Peyer's patch (tissue), 4 donors: ENCODE measurements at regions not wholly inside any gene's neighbourhood (a gene's known extent, or its start where the extent isn't known, plus 50 kb on each side); places are given as distances from the start of the nearest gene placed in this dataset.

Experiments
- DNase-seq, 3 donors: peaks; one replicate each; pipeline ENCODE4 v3.0.0-alpha.2; 2017 to 2019
- H3K27ac ChIP-seq, 4 donors: fragments of 200-600 bp; sonication (generic); one replicate each; pipeline ENCODE4 v1.5.1; 2016 to 2019
- H3K27me3 ChIP-seq, 2 donors: fragments of 200-600 bp; sonication (generic); one replicate each; pipeline ENCODE4 v1.5.1; 2019
- H3K36me3 ChIP-seq, 3 donors: fragments of 200-600 bp; sonication (generic); one replicate each; pipeline ENCODE4 v1.5.1; 2016 to 2019
- H3K4me1 ChIP-seq, 4 donors: fragments of 200-600 bp; sonication (generic); one replicate each; pipeline ENCODE4 v1.5.1; 2016 to 2019
- H3K4me3 ChIP-seq, 4 donors: fragments of 200-600 bp; sonication (generic); 1 replicate in 3 of 4; 2 replicates in 1 of 4; pipeline ENCODE4 v1.5.1; 2016 to 2019; ENCODE audit warnings: mild to moderate bottlenecking in 1 of 4
- H3K9me3 ChIP-seq, 4 donors: fragments of 200-600 bp; sonication (generic); one replicate each; pipeline ENCODE4 v1.5.1; 2016 to 2019; ENCODE audit warnings: mild to moderate bottlenecking in 1 of 4
- POLR2A ChIP-seq, 2 donors: fragments of 450-650 bp; IDR thresholded peaks; one replicate each; pipeline ENCODE4 v1.5.1; 2017; ENCODE audit warnings: antibody characterized with exemption in 2 of 2, mild to moderate bottlenecking in 2 of 2, moderate library complexity in 2 of 2
- small RNA-seq, 2 donors: library from RNA; depleted of rRNA; stranded (forward); fragments of <200 nt; gene quantifications; one replicate each; pipeline ENCODE3, GENCODE V24; 2016
- TF ChIP-seq, protein P1 (sequence below), 6 experiments: fragments of 450-650 bp in 4 of 6; fragments of 200-600 bp in 2 of 6; sonication (generic) in 1 of 6; IDR thresholded peaks; one replicate each; pipeline ENCODE4 v1.5.1; 2017 to 2019; ENCODE audit warnings: antibody characterized with exemption in 6 of 6, mild to moderate bottlenecking in 3 of 6, moderate library complexity in 1 of 6

DNA sequence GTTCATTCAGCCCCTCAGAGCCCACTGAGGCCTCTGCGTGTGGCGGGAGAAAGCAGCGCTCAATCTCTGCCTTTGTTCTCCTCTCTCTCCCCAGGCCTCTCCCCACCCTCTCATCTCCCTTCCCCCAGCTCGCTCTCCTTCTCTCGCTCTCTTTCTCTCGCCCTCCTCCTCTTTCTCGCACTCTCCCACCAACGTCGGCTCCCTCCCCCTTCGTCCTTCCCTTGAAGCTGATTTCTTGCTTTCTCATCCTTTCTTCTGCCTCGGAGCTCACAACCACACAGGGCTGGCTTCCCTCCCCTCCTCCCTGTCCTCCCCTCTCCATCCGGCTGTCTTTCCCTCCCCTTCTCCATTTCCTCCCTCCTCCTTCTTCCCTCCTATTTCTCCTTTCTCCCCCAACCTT lies 96.4 kb downstream of the LRRC74A start:
- no peak overlapping the region for H3K27ac ChIP-seq
- H3K4me1 ChIP-seq: peaks cover 0 to 39% (median 8%) of the 10 kb centered on the region in 4 donors
- H3K4me3 ChIP-seq: no peak overlapping the region
- H3K36me3 ChIP-seq: no peaks in the 10 kb centered on the region
- DNase-seq: no peak
- no peak for TF ChIP-seq POLR2A (IDR thresholded peaks at IDR 0.05)
- TF ChIP-seq, protein P1, sequence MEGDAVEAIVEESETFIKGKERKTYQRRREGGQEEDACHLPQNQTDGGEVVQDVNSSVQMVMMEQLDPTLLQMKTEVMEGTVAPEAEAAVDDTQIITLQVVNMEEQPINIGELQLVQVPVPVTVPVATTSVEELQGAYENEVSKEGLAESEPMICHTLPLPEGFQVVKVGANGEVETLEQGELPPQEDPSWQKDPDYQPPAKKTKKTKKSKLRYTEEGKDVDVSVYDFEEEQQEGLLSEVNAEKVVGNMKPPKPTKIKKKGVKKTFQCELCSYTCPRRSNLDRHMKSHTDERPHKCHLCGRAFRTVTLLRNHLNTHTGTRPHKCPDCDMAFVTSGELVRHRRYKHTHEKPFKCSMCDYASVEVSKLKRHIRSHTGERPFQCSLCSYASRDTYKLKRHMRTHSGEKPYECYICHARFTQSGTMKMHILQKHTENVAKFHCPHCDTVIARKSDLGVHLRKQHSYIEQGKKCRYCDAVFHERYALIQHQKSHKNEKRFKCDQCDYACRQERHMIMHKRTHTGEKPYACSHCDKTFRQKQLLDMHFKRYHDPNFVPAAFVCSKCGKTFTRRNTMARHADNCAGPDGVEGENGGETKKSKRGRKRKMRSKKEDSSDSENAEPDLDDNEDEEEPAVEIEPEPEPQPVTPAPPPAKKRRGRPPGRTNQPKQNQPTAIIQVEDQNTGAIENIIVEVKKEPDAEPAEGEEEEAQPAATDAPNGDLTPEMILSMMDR (IDR thresholded peaks at IDR 0.05): no peak
- no peaks in the 10 kb centered on the region for H3K27me3 ChIP-seq
- no peaks in the 10 kb centered on the region for H3K9me3 ChIP-seq

DNA sequence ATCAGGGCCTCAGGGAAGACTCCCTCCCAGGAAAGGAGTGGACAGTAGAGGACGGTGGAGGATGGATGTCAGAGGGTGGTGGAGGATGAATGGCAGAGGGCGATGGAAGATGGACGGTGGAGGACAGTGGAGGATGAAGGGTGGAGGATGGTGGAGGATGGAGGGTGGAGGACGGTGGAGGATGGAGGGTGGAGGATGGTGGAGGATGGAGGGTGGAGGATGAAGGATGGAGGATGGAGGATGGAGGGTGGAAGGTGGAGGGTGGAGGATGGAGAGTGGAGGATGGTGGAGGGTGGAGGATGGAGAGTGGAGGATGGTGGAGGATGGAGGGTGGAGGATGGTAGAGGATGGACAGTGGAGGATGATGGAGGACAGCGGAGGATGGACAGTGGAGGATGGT lies 95.9 kb downstream of the LRRC74A start:
- Histone ChIP-seq H3K9me3 (no peaks in the 10 kb centered on the region), H3K36me3 (no peaks in the 10 kb centered on the region), H3K4me3 (no peak overlapping the region), H3K4me1 (peaks cover 0 to 42% (median 8%) of the 10 kb centered on the region in 4 donors), H3K27ac (no peak overlapping the region), H3K27me3 (no peaks in the 10 kb centered on the region)
- no peak for DNase-seq
- no peak for TF ChIP-seq POLR2A (IDR thresholded peaks at IDR 0.05)
- TF ChIP-seq, protein P1 (IDR thresholded peaks at IDR 0.05): no peak

DNA sequence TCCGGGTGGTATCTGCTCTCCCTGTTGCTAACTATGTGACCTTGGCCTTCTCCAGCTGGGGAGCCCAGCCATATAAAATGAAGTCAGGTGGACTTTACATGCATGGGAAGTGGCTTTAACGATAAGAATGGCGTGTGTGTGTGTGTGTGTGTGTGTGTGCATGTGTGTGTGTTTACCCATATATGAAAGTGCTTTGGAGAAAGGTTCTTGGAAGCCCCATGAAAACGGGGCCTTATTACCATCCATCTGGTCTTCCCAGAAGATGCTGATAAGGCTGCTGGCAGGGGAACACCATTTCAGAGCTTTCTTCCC lies 94.8 kb downstream of the LRRC74A start:
- no peak for DNase-seq
- no peaks in the 10 kb centered on the region for H3K27me3 ChIP-seq
- peak overlapping the region in 1 of 4 donors; percentile 86 for H3K27ac ChIP-seq
- TF ChIP-seq, protein P1 (IDR thresholded peaks at IDR 0.05): no peak
- H3K9me3 ChIP-seq: no peaks in the 10 kb centered on the region
- H3K36me3 ChIP-seq: no peaks in the 10 kb centered on the region
- H3K4me3 ChIP-seq: no peak overlapping the region
- peaks cover 0 to 43% (median 8%) of the 10 kb centered on the region in 4 donors for H3K4me1 ChIP-seq

DNA sequence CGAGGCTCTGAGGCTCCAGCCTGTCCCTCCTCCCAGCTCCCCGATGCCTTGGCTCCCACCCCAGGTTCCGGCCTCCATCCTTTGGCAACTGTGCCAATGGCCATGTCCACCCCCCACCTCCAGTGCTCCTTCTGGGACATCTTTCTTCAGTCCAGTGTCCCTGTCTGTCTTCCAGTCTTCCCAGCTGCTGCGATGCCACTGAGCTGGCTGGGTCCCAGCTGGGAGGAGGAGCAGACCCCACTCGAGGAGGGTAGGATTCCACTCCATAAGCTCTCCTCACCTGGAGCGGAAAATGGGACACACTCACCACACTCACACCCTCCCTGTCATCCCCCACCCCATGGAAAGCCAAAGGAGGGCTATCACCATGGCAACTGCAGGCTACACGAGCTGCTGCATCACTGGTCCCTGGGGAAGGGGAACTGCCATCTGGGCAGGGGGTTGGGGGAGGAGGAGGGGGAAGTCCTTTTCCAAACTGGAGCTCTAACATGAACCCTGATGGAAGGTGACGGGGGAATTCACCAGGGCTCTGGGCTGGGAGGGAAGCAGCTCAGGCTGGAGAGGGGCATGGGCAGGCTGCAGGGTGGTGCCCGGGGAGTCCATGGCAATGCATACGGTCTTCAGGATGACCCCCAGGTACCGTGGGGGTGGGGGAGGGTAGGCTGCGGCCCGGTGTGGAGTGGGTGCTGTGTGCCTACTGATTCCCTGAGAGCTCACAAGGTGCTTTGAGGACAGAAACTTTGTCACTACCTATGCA lies 94.3 kb downstream of the LRRC74A start:
- Histone ChIP-seq H3K36me3 (no peaks in the 10 kb centered on the region), H3K27ac (peak overlapping the region; percentile 71 to 89 (median 80)), H3K9me3 (no peaks in the 10 kb centered on the region), H3K4me3 (no peak overlapping the region), H3K27me3 (no peaks in the 10 kb centered on the region), H3K4me1 (peaks cover 0 to 43% (median 8%) of the 10 kb centered on the region in 4 donors)
- DNase-seq: no peak
- no peak for TF ChIP-seq POLR2A (IDR thresholded peaks at IDR 0.05)
- TF ChIP-seq, protein P1 (IDR thresholded peaks at IDR 0.05): no peak

DNA sequence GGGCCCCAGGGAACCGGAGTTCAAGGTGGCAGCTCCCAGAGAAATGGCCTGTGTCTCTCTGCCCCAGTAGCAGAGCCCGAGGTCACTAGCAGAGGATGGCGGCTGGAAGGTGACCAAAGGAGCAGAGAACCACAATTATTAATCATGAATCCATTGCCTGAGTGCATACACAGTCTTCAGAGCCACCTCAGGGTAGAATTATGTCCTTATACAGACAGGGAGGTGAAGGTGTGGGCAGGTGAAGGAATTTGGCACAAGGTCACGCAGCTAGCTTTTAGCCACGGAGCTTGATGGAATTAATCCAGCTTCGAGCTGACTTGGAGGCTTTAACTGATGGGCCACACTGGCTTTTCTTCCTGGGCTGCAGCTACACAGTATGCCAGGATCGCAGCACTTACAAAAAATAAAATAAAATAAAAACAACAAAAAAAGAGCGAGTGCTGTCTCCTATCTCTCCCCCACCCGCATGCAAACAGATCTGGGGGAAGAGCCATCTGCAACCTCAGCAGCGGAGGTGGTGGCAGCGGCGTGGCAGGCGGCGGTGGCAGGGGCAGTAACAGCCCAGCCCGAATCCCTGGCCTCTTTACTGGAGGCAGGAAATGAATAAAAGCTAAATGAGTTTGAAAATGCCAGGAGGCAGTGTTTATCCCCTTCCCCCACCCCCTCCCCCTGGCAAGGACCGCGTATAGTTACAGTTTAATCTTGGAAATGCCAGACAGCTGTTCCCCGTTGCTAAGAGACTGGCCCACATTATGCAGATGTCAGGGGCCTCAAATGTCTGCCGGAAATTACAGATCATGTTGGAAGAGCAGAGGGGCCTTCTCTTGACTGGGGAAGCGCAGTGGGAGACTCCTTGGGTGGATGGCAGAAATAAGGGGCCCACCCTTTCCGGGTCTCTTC lies 93.5 kb downstream of the LRRC74A start:
- H3K4me1 ChIP-seq: peaks cover 0 to 43% (median 8%) of the 10 kb centered on the region in 4 donors
- no peak overlapping the region for H3K4me3 ChIP-seq
- H3K27me3 ChIP-seq: no peaks in the 10 kb centered on the region
- H3K36me3 ChIP-seq: no peaks in the 10 kb centered on the region
- no peak for TF ChIP-seq POLR2A (IDR thresholded peaks at IDR 0.05)
- TF ChIP-seq, protein P1 (IDR thresholded peaks at IDR 0.05): no peak
- H3K9me3 ChIP-seq: no peaks in the 10 kb centered on the region
- H3K27ac ChIP-seq: peak overlapping the region; percentile 71 to 89 (median 80)
- no peak for DNase-seq

Small RNAs in the stretch of these regions (small RNA-seq; reads per million reads assigned to genes)
- 0 reads per million in 2 donors for gene RN7SL356P
